Thyroid gland (tissue), 4 donors: ENCODE measurements at regions not wholly inside any gene's neighbourhood (a gene's known extent, or its start where the extent isn't known, plus 50 kb on each side); places are given as distances from the start of the nearest gene placed in this dataset.

ENCODE experiments used
- DNase-seq, 2 donors: peaks; one replicate each; pipeline ENCODE4 v3.0.0-alpha.2; 2019
- H3K27ac ChIP-seq, 3 donors: fragments of 200-600 bp; sonication (generic); 1 replicate in 2 of 3; 2 replicates in 1 of 3; pipeline ENCODE4 v1.5.1; 2016 to 2019; ENCODE audit warnings: mild to moderate bottlenecking in 1 of 3, moderate library complexity in 1 of 3
- H3K27me3 ChIP-seq: fragments of 200-600 bp; sonication (generic); one replicate; pipeline ENCODE4 v1.5.1; 2019
- H3K36me3 ChIP-seq, 2 donors: fragments of 200-600 bp; sonication (generic); one replicate each; pipeline ENCODE4 v1.5.1; 2016 to 2019
- H3K4me1 ChIP-seq, 2 donors: fragments of 200-600 bp; sonication (generic); one replicate each; pipeline ENCODE4 v1.5.1; 2017 to 2019
- H3K4me3 ChIP-seq, 3 donors: fragments of 200-600 bp; sonication (generic); replicated peaks in 1 of 3; 1 replicate in 2 of 3; 2 replicates in 1 of 3; pipeline ENCODE4 v1.5.1; 2016; ENCODE audit warnings: mild to moderate bottlenecking in 1 of 3
- H3K9me3 ChIP-seq: fragments of 200-600 bp; sonication (generic); one replicate; pipeline ENCODE4 v1.5.1; 2017
- CTCF ChIP-seq, 6 experiments: fragments of 200-600 bp in 3 of 6; fragments of 450-650 bp in 3 of 6; sonication (generic) in 3 of 6; IDR thresholded peaks; one replicate each; pipeline ENCODE4 v1.5.1; 2016 to 2019; ENCODE audit warnings: antibody characterized with exemption in 6 of 6, mild to moderate bottlenecking in 2 of 6, inconsistent platforms in 1 of 6, moderate library complexity in 1 of 6
- POLR2A ChIP-seq, 2 donors: fragments of 450-650 bp; IDR thresholded peaks; one replicate each; pipeline ENCODE4 v1.6.1; 2017; ENCODE audit warnings: antibody characterized with exemption in 2 of 2, mild to moderate bottlenecking in 2 of 2, moderate library complexity in 1 of 2
- WGBS, 2 donors: methylation state at CpG; one replicate each; pipeline ENCODE4 v1.1.5; 2017; 5-methylcytosine and 5-hydroxymethylcytosine counted together
- intact Hi-C: fragments of 100-400 bp; cut with DNase I; formaldehyde crosslinking; loops from one replicate; pipeline ENCODE4 v1.15.1; 2023

GRCh38 chr6:135108692-135109091, 54.1 kb upstream of the HBS1L start:
- no peak overlapping the region for H3K4me3 ChIP-seq
- TF ChIP-seq CTCF (IDR thresholded peaks at IDR 0.05) = no peak
- no peak for TF ChIP-seq POLR2A (IDR thresholded peaks at IDR 0.05)
- no peak for DNase-seq
- H3K36me3 ChIP-seq = no peaks in the 10 kb centered on the region
- no peak overlapping the region for H3K27ac ChIP-seq
- H3K9me3 ChIP-seq = no peaks in the 10 kb centered on the region
- H3K4me1 ChIP-seq = peaks cover 0 to 3% of the 10 kb centered on the region in 2 donors
- WGBS, 2 donors = 86 to 92% methylated on average over 5 of the region's 5 CpGs
- no peaks in the 10 kb centered on the region for H3K27me3 ChIP-seq
- intact Hi-C loops = no loop called here

GRCh38 chr6:135106611-135107010, 52.0 kb upstream of the HBS1L start:
- no peak for DNase-seq
- WGBS, 2 donors = 87% methylated on average over 11 of the region's 11 CpGs
- TF ChIP-seq POLR2A (IDR thresholded peaks at IDR 0.05) (no peak), CTCF (IDR thresholded peaks at IDR 0.05) (no peak)
- Histone ChIP-seq H3K4me1 (peaks cover 0 to 3% of the 10 kb centered on the region in 2 donors), H3K27me3 (no peaks in the 10 kb centered on the region), H3K36me3 (no peaks in the 10 kb centered on the region), H3K27ac (no peak overlapping the region), H3K4me3 (no peak overlapping the region), H3K9me3 (no peaks in the 10 kb centered on the region)
- intact Hi-C loops = no loop called here

- TF ChIP-seq POLR2A (IDR thresholded peaks at IDR 0.05) (no peak), CTCF (IDR thresholded peaks at IDR 0.05) (no peak)
Measured at GRCh38 chr6:135105710-135106109, 51.1 kb upstream of the HBS1L start.

GRCh38 chr6:135105299-135105698, 50.7 kb upstream of the HBS1L start:
- Histone ChIP-seq H3K27me3 (no peaks in the 10 kb centered on the region), H3K4me3 (no peak overlapping the region), H3K4me1 (no peaks in the 10 kb centered on the region), H3K36me3 (no peaks in the 10 kb centered on the region), H3K9me3 (no peaks in the 10 kb centered on the region), H3K27ac (no peak overlapping the region)
- TF ChIP-seq POLR2A (IDR thresholded peaks at IDR 0.05) = no peak
- TF ChIP-seq CTCF (IDR thresholded peaks at IDR 0.05) = no peak
- intact Hi-C loops = no loop called here
- DNase-seq = no peak
- WGBS, 2 donors = 91% methylated on average over 3 of the region's 3 CpGs

More at GRCh38 chr6:135105710-135106109, 51.1 kb upstream of the HBS1L start:
- no peaks in the 10 kb centered on the region for H3K27me3 ChIP-seq
- no peak overlapping the region for H3K4me3 ChIP-seq
- no peaks in the 10 kb centered on the region for H3K4me1 ChIP-seq
- WGBS, 2 donors = 90 to 93% methylated on average over 2 of the region's 2 CpGs
- H3K9me3 ChIP-seq = no peaks in the 10 kb centered on the region
- no peak for DNase-seq
- intact Hi-C loops = no loop called here
- H3K27ac ChIP-seq = no peak overlapping the region
- no peaks in the 10 kb centered on the region for H3K36me3 ChIP-seq
